Dedifferentiated amniotic fluid mesenchymal stem cell (primary cell): ENCODE measurements at regions not wholly inside any gene's neighbourhood (a gene's known extent, or its start where the extent isn't known, plus 50 kb on each side); places are given as distances from the start of the nearest gene placed in this dataset.
"Not testable (repeated sequence)": the region's sequence is repeated elsewhere in the genome, so short reads cannot be mapped to it uniquely, and the experiment has no call there.

Source experiments
- DNase-seq: peaks from one replicate; pipeline ENCODE4 v3.0.0-alpha.2; 2016; ENCODE audit errors: extremely low spot score

DNA sequence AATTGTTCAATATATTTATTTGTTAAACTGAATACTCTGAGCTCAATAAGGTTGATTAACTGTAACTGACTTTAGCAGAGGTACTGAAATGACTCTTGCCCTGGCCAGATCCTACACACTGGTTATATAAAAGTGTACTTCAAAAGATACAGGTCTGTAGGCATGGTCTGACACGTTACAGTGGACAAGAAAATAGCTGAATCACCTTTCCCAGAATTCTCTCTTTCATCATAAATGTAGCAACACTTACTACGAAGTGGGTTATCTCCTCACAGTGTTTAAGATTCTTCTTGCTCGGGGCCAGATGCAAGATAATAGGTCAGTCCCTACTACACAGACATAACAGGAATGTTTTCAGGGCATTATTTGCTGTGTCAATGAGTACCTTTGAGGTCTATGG lies 107.0 kb upstream of the ZC3H15 start:
- no peak for DNase-seq

DNA sequence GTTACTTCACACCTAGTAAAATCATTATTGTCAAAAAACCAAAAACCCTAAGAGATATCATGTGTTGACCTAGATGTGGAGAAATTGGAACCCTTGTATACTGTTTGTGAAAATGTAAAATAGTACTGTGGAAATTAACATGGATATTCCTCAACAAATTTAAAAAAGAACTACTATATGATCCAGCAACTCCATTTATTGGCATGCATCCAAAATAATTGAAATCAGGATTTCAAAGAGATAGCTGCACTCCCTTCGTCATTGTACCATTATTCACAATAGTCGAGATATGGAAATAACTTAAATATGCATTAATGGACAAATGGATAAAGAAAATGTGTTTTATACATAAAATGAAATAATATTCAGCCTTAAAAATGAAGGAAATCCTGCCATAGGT lies 105.3 kb upstream of the ZC3H15 start:
- DNase-seq = no peak

GRCh38 chr2:186381573-186381972 lies 104.5 kb upstream of the ZC3H15 start:
- no peak for DNase-seq

GRCh38 chr2:186382932-186383331 lies 103.1 kb upstream of the ZC3H15 start:
- DNase-seq = no peak

DNA sequence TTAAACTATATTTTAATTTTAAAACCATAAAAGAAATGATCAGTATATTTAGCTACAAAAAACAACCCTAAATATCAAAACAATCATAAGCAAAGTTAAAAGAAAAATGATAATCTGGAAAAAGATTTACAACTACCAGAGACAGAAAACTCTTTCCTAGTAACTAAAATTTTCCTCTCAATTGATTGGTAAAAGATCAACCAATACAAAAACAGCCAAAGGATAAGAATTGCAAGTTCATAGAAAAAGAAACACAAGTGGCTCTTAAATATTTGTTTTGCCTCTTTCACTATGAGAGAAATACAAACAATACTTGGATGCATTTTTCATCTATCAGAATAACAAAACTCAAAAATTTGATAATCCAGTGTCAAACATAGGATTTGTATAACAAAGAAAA lies 101.8 kb upstream of the ZC3H15 start:
- DNase-seq = no peak

GRCh38 chr2:186385638-186386201 lies 100.3 kb upstream of the ZC3H15 start:
- DNase-seq = not testable (repeated sequence)

- no peak for DNase-seq
Measured at GRCh38 chr2:186399082-186399644, 86.9 kb upstream of the ZC3H15 start.

DNA sequence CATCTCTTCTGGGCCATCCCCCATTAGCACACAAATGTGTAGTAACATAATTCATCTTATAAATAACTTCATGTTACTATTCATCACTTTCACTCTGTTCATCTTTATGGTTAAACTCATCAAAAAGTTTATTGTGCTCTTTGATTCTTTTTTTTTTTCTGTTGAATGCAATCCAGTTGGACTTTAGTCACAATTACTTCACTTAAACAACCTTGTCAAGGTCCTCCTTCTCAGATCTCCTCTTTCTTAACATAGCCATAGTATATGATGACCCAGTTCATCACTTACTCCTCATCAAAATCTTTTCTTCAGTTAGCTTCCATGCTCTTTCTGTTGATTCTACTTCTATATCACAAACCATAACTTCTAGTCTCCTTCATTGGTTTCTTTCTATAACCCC lies 80.2 kb upstream of the ZC3H15 start:
- no peak for DNase-seq

DNA sequence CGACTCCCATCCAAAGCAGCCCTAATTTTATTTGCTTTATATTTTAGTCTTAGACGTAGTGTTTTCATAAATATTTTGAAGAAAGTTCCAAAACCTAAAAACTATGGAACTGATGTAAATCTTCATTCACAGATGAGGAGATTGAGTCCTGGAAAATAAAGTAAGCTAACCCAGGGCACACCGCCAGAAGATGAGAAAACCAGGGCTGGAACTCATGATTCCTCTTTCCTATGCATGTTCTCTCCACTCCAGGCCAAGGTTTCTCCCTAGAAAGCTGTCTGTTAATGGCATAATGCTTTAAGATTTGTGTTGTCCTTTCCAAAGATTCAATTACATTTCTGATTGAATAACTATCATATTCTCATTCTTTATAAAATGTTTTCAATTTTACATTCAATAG lies 78.4 kb upstream of the ZC3H15 start:
- no peak for DNase-seq

DNA sequence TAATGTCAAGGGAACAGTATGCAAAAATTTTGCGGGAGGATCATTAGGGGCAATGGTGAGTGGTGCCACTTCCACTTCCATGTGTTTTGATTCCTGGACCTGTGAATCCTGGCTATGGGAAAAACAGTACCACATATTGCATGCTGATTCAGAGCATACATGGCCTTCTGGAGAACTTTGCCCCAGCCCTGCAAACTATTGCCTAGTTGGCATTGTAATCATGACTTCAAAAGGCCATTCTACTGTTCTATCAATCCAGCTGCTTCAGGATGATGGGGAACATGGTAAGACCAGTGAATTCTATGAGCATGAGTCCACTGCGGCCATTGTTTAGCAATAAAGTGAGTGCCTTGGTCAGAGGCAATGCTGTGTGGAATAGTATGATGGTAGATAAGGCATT lies 75.3 kb upstream of the ZC3H15 start:
- no peak for DNase-seq

DNA sequence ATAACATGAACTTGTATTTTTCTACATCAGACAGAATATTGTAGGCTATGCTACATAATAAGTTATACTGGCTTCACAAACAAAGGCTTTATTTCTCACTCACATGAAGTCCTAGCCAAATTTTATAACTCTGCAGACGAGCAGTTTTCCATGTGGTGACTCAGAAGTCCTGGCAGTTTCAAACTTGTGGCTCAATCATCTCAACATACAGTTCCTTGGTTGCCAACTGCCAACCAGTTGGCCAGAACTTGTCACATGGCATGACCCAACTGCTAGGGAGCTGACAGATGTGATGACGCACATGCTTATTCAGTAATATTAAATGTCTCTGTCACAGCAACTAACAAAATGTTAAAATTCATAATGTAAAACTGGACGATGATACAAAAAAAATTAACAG lies 63.8 kb upstream of the ZC3H15 start:
- peak; percentile 24 for DNase-seq

- DNase-seq = no peak
Measured at GRCh38 chr2:186423481-186423880, 62.6 kb upstream of the ZC3H15 start.

DNA sequence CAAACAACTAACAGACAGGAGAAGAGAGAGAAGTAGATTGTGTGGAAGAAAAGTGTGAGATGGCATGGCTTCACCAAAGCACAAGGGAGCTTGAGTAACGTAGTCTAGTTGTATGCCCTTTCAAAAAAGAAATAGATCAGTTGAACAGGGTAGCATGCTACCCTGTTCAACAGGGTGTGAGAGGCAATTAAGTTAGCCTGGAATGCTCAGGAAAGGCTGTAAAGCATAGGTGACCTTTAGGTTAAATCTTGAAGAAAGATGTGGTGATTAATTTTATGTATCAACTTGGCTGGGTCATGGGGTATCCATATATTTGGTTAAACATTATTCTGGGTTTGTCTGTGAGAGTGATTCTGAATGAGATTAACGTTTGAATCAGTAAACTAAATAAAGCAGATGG lies 61.8 kb upstream of the ZC3H15 start:
- DNase-seq = no peak

- no peak for DNase-seq
Measured at GRCh38 chr2:186425576-186425975, 60.5 kb upstream of the ZC3H15 start.

DNA sequence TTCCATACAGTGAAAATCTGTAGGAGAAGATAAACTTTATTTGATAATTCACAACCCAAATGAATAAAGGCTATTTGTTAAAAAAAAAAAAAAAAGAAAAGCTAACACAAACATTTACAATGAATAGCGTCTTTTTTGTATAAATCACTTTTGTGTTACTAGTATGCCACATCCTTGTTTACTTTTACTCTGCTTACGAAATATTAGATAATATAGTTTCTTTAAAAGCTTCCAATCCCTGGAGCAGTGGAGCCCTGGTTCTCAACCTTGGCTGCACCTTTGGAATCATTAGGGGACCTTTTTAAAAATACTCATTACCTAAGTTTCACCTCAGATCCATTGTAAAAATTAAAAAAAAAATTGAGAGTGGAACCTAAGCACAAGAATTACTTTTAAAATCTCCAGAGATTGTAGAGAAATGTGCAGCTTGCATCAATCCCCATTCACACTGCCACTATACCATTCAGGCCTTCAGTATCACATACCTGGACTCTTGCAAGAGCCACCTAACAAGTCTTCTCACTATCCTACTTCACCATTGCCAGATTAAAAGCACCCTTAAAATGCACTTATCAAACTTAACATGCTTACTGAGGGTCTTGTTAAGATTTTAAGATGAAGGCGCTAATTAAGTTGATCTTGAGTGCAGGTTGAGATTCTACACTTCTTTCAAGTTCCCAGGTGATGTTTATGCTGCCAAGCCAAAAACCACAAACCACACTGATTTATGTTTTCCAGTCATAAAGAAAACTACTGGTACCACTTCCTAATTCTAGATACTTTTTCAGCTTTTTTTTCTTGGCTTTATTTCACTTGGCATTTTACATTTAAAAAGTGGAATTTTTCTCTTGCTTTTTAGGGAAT lies 59.7 kb upstream of the ZC3H15 start:
- DNase-seq = no peak

DNA sequence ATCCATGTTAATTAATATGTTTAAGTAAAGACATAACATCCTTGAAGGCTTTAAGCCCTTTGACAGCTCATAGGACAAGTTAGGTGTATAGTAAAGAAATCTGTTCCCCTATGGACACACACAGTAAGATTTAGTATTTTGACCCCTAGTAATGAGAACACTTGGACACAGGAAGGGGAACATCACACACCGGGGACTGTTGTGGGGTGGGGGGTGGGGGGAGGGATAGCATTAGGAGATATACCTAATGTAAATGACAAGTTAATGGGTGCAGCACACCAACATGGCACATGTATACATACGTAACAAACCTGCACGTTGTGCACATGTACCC lies 59.1 kb upstream of the ZC3H15 start:
- not testable (repeated sequence) for DNase-seq

GRCh38 chr2:186427970-186428369 lies 58.1 kb upstream of the ZC3H15 start:
- no peak for DNase-seq

DNA sequence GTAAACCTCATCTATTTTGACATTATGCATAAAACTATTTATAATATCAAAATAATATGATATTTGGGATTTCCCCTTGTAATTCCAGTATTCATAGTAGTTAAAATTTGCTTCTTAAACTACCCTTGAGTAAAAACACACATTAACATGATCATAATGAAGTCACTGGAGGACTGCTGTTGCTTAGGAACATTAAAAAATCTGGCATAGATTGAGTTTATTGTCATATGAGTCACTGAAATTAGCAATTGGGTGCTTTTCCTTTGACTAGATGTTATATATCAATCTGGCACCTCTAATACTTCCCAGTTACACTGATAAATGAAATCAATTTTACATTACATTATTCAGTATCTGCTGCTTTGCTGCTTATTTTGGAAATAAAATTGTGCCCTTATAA lies 57.0 kb upstream of the ZC3H15 start:
- DNase-seq = no peak

DNA sequence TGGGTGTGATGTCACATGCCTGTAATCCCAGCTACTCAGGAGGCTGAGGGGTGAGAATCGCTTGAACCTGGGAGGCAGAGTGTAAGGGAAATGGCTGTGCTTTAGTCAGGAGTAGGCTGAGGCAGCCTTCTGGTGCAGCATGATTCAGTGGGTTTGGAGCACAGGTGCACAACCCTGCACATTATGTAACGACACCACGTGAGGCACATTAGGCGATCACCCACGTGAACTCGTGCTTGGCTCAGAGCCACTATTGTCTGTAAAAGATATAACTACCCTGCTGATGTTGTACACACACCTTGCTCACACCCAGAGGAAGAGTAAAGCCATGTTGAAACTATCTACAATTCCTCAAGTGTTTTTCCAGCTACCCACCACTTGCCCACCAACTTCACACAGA lies 54.8 kb upstream of the ZC3H15 start:
- no peak for DNase-seq

DNA sequence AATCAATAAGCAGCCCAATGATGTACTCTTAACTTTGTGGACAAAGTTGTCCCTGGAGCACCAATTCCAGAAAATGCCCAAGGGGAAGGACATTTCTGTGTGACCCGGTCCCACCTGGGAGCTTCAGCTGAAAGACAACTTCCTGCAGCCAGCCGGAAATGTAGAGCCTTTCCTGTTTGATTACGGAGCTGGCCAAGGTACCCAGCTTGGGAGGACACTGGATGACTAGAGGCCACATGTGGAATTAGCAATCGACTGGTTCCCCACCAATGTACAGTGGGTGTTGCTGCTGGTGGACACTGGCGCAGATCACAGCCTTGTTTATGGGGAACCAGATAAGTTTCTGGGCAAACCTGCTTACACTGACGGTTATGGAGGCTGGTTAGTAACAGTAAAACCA lies 53.0 kb upstream of the ZC3H15 start:
- DNase-seq = no peak

DNA sequence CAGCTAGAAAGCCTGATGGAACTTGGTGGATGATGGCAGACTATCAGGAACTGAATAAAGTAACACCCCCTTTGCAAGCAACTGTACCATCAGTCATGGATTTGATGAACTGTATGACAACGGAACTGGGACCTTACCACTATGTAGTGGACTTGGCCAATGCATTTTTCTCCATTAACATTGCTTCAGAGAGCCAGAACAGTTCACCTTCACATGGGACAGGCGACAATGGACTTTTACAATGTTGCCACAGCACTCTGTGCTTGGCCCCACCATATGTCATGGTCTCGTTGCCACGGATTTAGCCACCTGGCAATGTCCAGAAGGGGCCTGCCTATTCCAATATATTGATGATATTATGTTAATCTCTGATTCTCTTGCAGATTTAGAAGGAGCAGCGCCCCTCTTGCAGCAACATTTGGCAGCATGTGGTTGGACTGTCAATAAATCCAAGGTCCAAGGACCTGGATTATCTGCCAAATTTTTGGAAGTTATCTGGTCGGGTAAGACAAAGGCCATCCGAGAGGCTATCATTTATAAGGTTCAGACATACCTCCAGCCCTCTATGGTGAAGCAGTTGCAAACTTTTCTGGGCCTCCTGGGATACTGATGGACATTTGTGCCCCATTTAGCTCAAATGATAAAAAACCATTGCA lies 52.2 kb upstream of the ZC3H15 start:
- no peak for DNase-seq
